Esophagus squamous epithelium (tissue), 4 donors: ENCODE measurements at regions not wholly inside any gene's neighbourhood (a gene's known extent, or its start where the extent isn't known, plus 50 kb on each side); places are given as distances from the start of the nearest gene placed in this dataset.

Experiments
- POLR2A ChIP-seq, 4 donors: fragments of 450-650 bp; IDR thresholded peaks; one replicate each; pipeline ENCODE4 v1.6.1; 2017; ENCODE audit warnings: antibody characterized with exemption in 4 of 4, mild to moderate bottlenecking in 4 of 4, moderate library complexity in 3 of 4
- TF ChIP-seq, protein P1 (sequence below), 6 experiments: fragments of 450-650 bp in 4 of 6; fragments of 200-600 bp in 2 of 6; sonication (generic) in 2 of 6; IDR thresholded peaks; one replicate each; pipeline ENCODE4 v1.5.1; 2016 to 2019; ENCODE audit warnings: antibody characterized with exemption in 6 of 6, mild to moderate bottlenecking in 4 of 6, moderate library complexity in 4 of 6

DNA sequence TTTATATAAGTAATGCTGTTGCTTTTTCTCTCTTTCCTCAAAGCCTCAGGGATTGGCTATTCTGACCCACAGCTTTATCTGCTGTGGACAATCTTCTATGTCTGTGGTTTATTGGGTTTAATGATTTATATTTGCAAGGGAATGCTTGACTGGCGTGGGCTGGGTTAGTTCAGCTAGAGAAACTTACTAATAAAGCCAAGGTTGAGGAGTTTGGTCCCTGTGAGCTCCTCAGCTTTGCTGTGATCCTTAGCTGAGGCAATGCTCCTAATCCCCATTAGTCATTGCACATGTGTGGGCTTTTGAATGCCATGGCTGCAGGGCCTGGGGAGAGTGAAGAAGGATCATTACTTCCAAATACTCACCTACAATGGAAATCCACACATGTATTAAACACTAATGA lies 179.3 kb downstream of the ZNF326 start:
- no peak for TF ChIP-seq POLR2A (IDR thresholded peaks at IDR 0.05)
- TF ChIP-seq, protein P1, sequence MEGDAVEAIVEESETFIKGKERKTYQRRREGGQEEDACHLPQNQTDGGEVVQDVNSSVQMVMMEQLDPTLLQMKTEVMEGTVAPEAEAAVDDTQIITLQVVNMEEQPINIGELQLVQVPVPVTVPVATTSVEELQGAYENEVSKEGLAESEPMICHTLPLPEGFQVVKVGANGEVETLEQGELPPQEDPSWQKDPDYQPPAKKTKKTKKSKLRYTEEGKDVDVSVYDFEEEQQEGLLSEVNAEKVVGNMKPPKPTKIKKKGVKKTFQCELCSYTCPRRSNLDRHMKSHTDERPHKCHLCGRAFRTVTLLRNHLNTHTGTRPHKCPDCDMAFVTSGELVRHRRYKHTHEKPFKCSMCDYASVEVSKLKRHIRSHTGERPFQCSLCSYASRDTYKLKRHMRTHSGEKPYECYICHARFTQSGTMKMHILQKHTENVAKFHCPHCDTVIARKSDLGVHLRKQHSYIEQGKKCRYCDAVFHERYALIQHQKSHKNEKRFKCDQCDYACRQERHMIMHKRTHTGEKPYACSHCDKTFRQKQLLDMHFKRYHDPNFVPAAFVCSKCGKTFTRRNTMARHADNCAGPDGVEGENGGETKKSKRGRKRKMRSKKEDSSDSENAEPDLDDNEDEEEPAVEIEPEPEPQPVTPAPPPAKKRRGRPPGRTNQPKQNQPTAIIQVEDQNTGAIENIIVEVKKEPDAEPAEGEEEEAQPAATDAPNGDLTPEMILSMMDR (IDR thresholded peaks at IDR 0.05), result no peak
